Osteocyte (in vitro differentiated cells): ENCODE measurements at regions not wholly inside any gene's neighbourhood (a gene's known extent, or its start where the extent isn't known, plus 50 kb on each side); places are given as distances from the start of the nearest gene placed in this dataset.

ENCODE experiments used
- DNase-seq: peaks from one replicate; pipeline ENCODE4 v3.0.0; 2021; ENCODE audit warnings: mixed read lengths; ENCODE audit not compliant: unreplicated experiment; ENCODE audit errors: extremely low spot score
- H3K27ac Mint-ChIP-seq: one replicate; pipeline ENCODE4 v1.8.0; 2021; ENCODE audit warnings: mild to moderate bottlenecking, mixed read lengths; ENCODE audit not compliant: unreplicated experiment
- H3K27me3 Mint-ChIP-seq: one replicate; pipeline ENCODE4 v1.8.0; 2021; ENCODE audit warnings: mixed read lengths; ENCODE audit not compliant: unreplicated experiment
- H3K36me3 Mint-ChIP-seq: one replicate; pipeline ENCODE4 v1.8.0; 2021; ENCODE audit warnings: mixed read lengths; ENCODE audit not compliant: unreplicated experiment
- H3K4me1 Mint-ChIP-seq: one replicate; pipeline ENCODE4 v1.8.0; 2021; ENCODE audit warnings: mixed read lengths; ENCODE audit not compliant: unreplicated experiment
- H3K4me3 Mint-ChIP-seq: one replicate; pipeline ENCODE4 v1.8.0; 2021; ENCODE audit warnings: mild to moderate bottlenecking, moderate library complexity, mixed read lengths; ENCODE audit not compliant: unreplicated experiment
- H3K9me3 Mint-ChIP-seq: one replicate; pipeline ENCODE4 v1.8.0; 2021; ENCODE audit warnings: mixed read lengths; ENCODE audit not compliant: unreplicated experiment
- TF ChIP-seq, protein P1 (sequence below): fragments of 200-600 bp; sonication (generic); IDR thresholded peaks from 2 replicates; pipeline ENCODE4 v1.5.0; 2021; ENCODE audit warnings: antibody characterized with exemption, mild to moderate bottlenecking, moderate library complexity

DNA sequence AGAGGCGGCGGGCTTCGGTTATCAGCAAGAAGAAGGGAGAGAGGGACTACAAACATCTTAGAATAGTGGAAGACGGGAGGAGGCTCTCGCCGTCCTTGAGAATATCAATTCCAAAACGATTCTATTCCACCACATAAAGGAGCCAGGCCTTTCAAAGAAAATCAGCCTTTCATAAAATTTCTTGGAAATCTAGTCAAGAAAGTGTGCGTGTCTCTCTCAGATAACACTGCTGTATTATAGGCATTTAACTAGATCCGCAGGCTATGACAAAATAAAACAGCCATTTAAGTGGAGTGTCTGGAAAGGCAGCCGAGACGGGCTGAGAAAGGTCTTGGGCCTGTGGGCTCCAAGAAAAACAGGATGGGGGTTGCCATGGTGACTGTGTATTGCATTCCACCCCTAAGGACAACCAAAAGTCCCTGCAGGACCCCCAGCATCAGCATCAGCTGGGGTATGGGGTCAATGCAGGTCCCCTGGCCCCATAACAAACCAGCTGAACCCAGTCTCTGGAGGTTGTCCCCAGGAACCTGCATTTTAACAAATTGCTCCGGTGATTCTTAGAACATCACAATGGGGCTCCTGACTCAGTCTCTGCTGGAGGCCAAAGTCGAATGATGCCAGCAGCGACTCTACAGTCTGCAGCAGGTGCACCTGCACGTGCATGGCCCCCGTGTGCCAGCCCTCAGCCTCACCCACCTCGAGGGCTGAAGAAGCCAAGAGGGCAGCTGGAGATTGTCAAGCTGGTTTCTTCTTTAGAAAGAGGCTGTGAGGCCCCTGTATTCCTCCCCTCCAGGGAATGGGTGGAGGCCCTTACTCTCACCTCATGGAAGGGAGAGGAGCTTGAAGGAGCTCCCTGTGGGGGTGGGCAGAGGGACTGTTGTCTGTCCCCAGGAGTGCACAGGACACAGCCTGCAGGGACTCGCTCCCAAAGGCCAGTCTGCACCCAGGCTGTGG lies 287.4 kb downstream of the NPHP4 start:
- Mint-ChIP-seq H3K27me3 (no peaks in the 10 kb centered on the region), H3K4me1 (no peaks in the 10 kb centered on the region)

DNA sequence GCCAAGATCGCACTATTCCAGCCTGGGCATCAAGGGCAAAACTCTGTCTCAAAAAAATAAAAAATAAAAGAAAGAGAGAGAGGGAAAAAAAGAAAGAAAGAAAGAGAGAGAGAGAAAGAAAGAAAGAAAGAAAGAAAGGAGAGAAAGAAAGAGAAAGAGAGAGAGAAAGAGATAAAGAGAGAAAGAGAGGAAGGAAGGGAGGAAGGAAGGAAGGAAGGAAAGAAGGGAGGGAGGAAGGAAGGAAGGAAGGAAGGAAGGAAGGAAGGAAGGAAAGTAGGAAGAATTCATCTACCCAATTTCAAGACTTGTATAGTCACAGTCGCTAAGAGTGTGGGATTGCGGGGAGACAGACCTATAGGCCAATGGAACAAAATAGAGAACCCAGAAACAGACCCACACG lies 290.6 kb downstream of the NPHP4 start:
- Mint-ChIP-seq H3K27ac (no peak overlapping the region), H3K36me3 (no peaks in the 10 kb centered on the region), H3K4me3 (no peak overlapping the region), H3K27me3 (no peaks in the 10 kb centered on the region), H3K9me3 (no peaks in the 10 kb centered on the region), H3K4me1 (no peaks in the 10 kb centered on the region)
- no peak for DNase-seq
- TF ChIP-seq, protein P1, sequence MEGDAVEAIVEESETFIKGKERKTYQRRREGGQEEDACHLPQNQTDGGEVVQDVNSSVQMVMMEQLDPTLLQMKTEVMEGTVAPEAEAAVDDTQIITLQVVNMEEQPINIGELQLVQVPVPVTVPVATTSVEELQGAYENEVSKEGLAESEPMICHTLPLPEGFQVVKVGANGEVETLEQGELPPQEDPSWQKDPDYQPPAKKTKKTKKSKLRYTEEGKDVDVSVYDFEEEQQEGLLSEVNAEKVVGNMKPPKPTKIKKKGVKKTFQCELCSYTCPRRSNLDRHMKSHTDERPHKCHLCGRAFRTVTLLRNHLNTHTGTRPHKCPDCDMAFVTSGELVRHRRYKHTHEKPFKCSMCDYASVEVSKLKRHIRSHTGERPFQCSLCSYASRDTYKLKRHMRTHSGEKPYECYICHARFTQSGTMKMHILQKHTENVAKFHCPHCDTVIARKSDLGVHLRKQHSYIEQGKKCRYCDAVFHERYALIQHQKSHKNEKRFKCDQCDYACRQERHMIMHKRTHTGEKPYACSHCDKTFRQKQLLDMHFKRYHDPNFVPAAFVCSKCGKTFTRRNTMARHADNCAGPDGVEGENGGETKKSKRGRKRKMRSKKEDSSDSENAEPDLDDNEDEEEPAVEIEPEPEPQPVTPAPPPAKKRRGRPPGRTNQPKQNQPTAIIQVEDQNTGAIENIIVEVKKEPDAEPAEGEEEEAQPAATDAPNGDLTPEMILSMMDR, result no peak

More for the DNA sequence above, 287.4 kb downstream of the NPHP4 start:
- no peak for DNase-seq
- Mint-ChIP-seq H3K9me3 (peaks cover 4% of the 10 kb centered on the region), H3K36me3 (no peaks in the 10 kb centered on the region), H3K27ac (no peak overlapping the region), H3K4me3 (no peak overlapping the region)
- TF ChIP-seq, protein P1, result no peak

DNA sequence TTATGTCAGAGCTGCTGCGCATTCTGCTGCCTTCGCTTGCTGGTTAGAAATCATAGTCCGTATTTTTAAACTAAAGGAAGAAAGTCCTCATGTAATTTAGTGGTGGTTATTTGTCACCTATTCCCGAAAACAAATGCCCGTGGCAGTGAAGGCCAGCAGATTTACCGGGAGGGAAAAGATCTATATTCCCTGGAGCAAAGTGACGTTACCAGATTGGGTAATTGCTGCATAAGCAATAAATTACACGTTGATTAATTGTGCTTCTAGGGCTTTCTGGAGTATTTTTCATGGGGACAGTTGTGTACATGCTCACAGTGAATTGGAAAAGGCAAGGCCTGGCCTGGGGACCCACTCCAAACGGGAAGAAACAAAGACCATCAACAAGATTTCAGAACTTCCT lies 298.7 kb downstream of the NPHP4 start:
- Mint-ChIP-seq H3K27me3 (no peaks in the 10 kb centered on the region), H3K4me3 (no peak overlapping the region)
- TF ChIP-seq, protein P1, result no peak

DNA sequence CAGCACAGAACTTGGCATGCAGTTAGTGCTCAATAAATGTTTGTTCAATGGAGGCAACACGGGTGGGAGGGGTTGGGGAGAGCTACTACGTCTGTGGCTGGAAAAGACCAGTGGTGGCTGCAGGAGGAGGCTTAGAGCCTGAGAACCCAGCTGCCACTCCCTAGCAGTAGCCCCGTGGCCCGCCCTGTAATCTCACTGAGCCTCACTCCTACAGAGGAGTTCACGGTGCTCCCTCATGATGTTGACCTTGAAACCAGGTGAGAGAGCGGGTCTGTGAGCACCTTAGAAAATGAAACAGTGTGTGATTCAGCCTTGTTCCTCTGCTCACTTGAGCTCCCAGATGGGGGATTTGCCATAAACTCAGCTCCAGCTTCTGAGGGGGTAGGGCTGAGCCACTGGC lies 299.6 kb downstream of the NPHP4 start:
- no peak overlapping the region for H3K4me3 Mint-ChIP-seq
- no peaks in the 10 kb centered on the region for H3K36me3 Mint-ChIP-seq
- no peak for DNase-seq
- H3K9me3 Mint-ChIP-seq, result peaks cover 7% of the 10 kb centered on the region
- H3K27ac Mint-ChIP-seq, result no peak overlapping the region
- TF ChIP-seq, protein P1, result no peak
- H3K4me1 Mint-ChIP-seq, result no peaks in the 10 kb centered on the region
- no peaks in the 10 kb centered on the region for H3K27me3 Mint-ChIP-seq

More for the DNA sequence above, 298.7 kb downstream of the NPHP4 start:
- DNase-seq, result no peak
- H3K9me3 Mint-ChIP-seq, result peaks cover 7% of the 10 kb centered on the region
- H3K4me1 Mint-ChIP-seq, result no peaks in the 10 kb centered on the region
- no peak overlapping the region for H3K27ac Mint-ChIP-seq
- no peaks in the 10 kb centered on the region for H3K36me3 Mint-ChIP-seq

DNA sequence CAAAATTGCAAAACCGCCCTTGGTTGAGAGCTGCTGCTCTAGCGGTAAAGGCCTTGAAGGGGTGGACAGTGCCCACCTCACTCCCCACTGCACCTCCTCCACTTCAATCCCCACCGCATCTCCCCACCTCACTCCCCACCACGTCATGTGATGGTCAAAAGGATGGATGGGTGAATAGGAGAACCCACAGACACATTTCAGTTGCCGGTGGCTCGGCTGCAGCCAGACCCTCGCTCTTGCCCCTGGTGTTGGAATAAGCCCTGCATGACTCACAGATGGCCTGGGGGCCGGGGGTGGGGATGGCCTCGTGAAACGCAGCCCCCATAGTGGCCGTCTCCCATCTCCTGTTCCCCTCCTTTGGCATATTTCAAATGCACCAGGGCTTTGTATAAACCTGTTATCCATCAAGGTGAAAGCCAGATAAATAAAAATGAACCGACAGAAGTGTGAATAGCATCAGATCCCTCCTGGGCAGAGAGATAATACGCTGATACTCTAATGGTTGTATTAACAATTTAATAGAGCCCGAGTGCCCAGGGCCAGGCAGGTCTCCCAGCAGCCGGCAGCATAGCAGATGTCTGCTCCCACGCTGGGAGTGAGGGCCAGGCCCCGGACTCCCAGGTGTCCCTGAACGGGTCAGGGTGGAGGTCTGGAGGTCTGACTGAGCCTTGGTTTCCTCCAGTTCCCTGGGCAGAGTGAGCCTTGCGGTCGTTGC lies 300.3 kb downstream of the NPHP4 start:
- TF ChIP-seq, protein P1, result no peak
- H3K9me3 Mint-ChIP-seq, result peaks cover 10% of the 10 kb centered on the region
- H3K27me3 Mint-ChIP-seq, result no peaks in the 10 kb centered on the region
- H3K4me3 Mint-ChIP-seq, result no peak overlapping the region
- H3K27ac Mint-ChIP-seq, result no peak overlapping the region
- no peak for DNase-seq
- no peaks in the 10 kb centered on the region for H3K4me1 Mint-ChIP-seq
- H3K36me3 Mint-ChIP-seq, result no peaks in the 10 kb centered on the region
